BE2C (cell line): ENCODE measurements at regions not wholly inside any gene's neighbourhood (a gene's known extent, or its start where the extent isn't known, plus 50 kb on each side); places are given as distances from the start of the nearest gene placed in this dataset.

Experiments used
- DNase-seq: peaks from one replicate; pipeline ENCODE4 v3.0.0-alpha.2; 2020
- H3K27me3 ChIP-seq: fragments of 250-450 bp; sonication (Bioruptor Pico); 2 replicates; pipeline ENCODE4 v1.5.1; 2020; ENCODE audit warnings: mild to moderate bottlenecking
- H3K36me3 ChIP-seq: fragments of 250-450 bp; sonication (Bioruptor Pico); 2 replicates; pipeline ENCODE4 v1.5.1; 2020; ENCODE audit warnings: mild to moderate bottlenecking
- H3K4me1 ChIP-seq: fragments of 250-450 bp; sonication (Bioruptor Pico); 2 replicates; pipeline ENCODE4 v1.5.1; 2020
- H3K4me3 ChIP-seq: 2 replicates; pipeline ENCODE4 v1.5.1; 2011; ENCODE audit warnings: low read depth, low read length
- H3K9me3 ChIP-seq: fragments of 250-450 bp; sonication (Bioruptor Pico); 2 replicates; pipeline ENCODE4 v1.5.1; 2020
- CTCF ChIP-seq: IDR thresholded peaks from 2 replicates; pipeline ENCODE4 v1.5.1; 2012; ENCODE audit warnings: mild to moderate bottlenecking, low read depth, low read length

DNA sequence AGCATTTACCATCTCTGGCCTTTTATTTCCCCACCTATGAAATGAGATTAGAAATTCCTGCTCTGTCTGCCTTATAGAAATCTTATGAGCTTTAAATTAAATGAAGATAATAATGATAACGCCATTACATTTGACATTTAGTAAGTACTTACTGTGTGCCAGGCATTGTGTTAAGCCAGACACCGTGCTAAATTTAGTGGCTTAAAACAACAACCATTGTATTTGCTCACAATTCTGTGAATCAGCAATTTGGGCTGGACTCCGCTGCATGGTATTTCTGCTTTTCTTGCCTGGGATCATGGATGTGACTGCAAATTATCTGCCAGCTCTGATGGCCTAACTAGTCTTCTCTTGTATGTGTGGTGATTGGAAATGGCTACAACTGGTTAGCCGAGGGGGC, 56.4 kb upstream of the CCDC6 start:
- DNase-seq = no peak
- H3K4me3 ChIP-seq = no peak overlapping the region
- H3K4me1 ChIP-seq = peaks cover 16% of the 10 kb centered on the region
- TF ChIP-seq CTCF = no peak
- H3K27me3 ChIP-seq = no peaks in the 10 kb centered on the region
- no peaks in the 10 kb centered on the region for H3K36me3 ChIP-seq
- H3K9me3 ChIP-seq = no peaks in the 10 kb centered on the region

DNA sequence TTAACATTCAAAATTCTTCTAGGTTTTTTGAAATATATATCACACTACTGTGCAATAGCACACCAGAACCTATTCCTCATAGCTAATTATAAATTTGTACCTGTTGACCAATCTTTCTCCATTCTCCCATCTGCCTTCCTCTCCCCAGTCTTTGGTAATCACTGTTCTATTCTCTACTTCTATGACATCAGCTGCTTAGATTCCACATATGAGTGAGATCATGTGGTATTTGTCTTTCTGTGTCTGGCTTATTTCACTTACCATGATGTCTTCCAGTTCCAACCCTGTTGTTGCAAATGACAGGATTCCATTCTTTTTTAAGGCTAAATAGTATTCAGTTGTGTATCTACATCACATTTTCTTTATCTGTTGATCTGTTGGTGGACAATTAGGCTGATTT, 54.4 kb upstream of the CCDC6 start:
- no peak for DNase-seq
- TF ChIP-seq CTCF = no peak
- Histone ChIP-seq H3K36me3 (no peaks in the 10 kb centered on the region), H3K4me1 (peaks cover 3% of the 10 kb centered on the region), H3K27me3 (no peaks in the 10 kb centered on the region), H3K4me3 (no peak overlapping the region), H3K9me3 (no peaks in the 10 kb centered on the region)

DNA sequence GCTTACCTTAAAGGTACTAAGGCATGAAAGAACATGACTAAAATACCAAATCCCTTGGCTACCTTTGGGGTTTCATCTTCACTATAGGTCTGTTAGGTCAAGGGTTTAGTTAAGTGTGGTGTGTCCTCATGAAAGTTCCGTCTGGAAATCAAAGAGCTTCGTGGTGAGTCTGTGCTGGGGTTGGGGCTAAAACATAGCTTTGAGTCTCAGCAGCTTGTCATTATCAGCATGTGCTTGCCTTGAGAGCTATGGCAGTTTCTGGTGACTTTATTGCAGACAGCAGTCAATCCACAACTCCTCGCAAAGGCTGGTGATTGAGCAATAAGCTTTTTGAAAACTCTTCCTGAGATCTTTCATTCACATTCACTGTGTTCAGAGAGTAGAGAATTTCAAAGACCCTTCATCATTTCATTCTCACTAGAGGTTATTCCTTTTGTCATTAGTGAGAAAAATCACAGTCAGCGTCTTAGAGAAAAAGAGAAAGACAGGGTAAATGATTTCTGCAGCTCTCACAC, 53.2 kb upstream of the CCDC6 start:
- TF ChIP-seq CTCF = no peak
- H3K36me3 ChIP-seq = no peaks in the 10 kb centered on the region
- H3K9me3 ChIP-seq = no peaks in the 10 kb centered on the region
- no peak overlapping the region for H3K4me3 ChIP-seq
- no peak for DNase-seq
- no peaks in the 10 kb centered on the region for H3K4me1 ChIP-seq
- H3K27me3 ChIP-seq = no peaks in the 10 kb centered on the region

- no peak for TF ChIP-seq CTCF
- Histone ChIP-seq H3K36me3 (no peaks in the 10 kb centered on the region), H3K27me3 (no peaks in the 10 kb centered on the region), H3K4me1 (no peaks in the 10 kb centered on the region), H3K9me3 (no peaks in the 10 kb centered on the region), H3K4me3 (no peak overlapping the region)
- no peak for DNase-seq
Measured at GRCh38 chr10:59958882-59959281, 52.5 kb upstream of the CCDC6 start.

DNA sequence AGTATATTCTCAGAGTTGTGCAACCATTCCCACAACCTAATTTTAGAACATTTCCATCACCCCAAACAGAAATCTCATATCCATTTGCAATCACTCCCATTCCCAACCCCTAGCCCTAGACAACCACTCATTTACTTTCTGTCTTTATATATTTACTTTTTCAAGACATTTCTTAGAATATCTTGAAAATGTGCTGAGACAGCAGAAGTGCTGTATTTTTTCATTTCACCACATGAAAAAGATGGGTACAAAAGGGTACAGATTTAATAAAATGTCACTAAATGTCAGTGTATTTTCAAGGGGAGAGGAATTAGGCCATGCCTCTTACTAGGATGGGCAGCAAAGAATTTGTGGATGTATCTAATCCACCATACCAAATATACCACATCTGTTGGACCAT, 51.6 kb upstream of the CCDC6 start:
- Histone ChIP-seq H3K4me3 (no peak overlapping the region), H3K36me3 (no peaks in the 10 kb centered on the region), H3K4me1 (no peaks in the 10 kb centered on the region), H3K27me3 (no peaks in the 10 kb centered on the region), H3K9me3 (no peaks in the 10 kb centered on the region)
- no peak for TF ChIP-seq CTCF
- no peak for DNase-seq
